ENCODE measurements at regions not wholly inside any gene's neighbourhood (a gene's known extent, or its start where the extent isn't known, plus 50 kb on each side); places are given as distances from the start of the nearest gene placed in this dataset.

GRCh38 chr6:8526624-8527023, 91.3 kb upstream of the SLC35B3 start:
- H3K27me3 ChIP-seq (replicated peaks in 1 of 2; ENCODE audit: control insufficient read depth in 2 of 2, extremely low read depth in 1 of 2, insufficient read depth in 2 of 2, low read length in 1 of 2), result no peaks in the 10 kb centered on the region
- no peaks in the 10 kb centered on the region for H3K4me1 ChIP-seq (ENCODE audit: control insufficient read depth in 1 of 2, extremely low read depth in 1 of 2, insufficient read depth in 2 of 2, low read length in 2 of 2)
- no peak overlapping the region for H3K27ac ChIP-seq (ENCODE audit: low read length)
- H3K36me3 ChIP-seq (ENCODE audit: control insufficient read depth in 2 of 2, extremely low read depth in 1 of 2, insufficient read depth in 1 of 2, low read length in 1 of 2), result no peaks in the 10 kb centered on the region
- peaks cover 0 to 10% (median 5%) of the 10 kb centered on the region in 3 donors for H3K9me3 Mint-ChIP-seq
- ChIA-PET CTCF (no interaction called here), POLR2A (no interaction called here)
- ATAC-seq (replicated peaks in 1 of 4) (no peak), DNase-seq (no peak)
- H3K27me3 Mint-ChIP-seq, result no peaks in the 10 kb centered on the region
- H3K4me1 Mint-ChIP-seq, result no peaks in the 10 kb centered on the region
- H3K36me3 Mint-ChIP-seq, result no peaks in the 10 kb centered on the region
- no peak overlapping the region for H3K4me3 ChIP-seq (ENCODE audit: control insufficient read depth in 1 of 2, extremely low read depth in 1 of 2, low read length in 1 of 2)
- H3K27ac Mint-ChIP-seq, result no peak overlapping the region
- H3K9me3 ChIP-seq, result no peaks in the 10 kb centered on the region
- 86% methylated on average over 2 of the region's 7 CpGs for WGBS (ENCODE audit: insufficient coverage)
- H3K4me3 Mint-ChIP-seq, result no peak overlapping the region

GRCh38 chr6:8525370-8525769, 90.0 kb upstream of the SLC35B3 start:
- no CpG with 5 or more reads among the region's 1 CpG for WGBS (ENCODE audit: insufficient coverage)
- ChIA-PET POLR2A (no interaction called here), CTCF (no interaction called here)
- no peaks in the 10 kb centered on the region for H3K36me3 Mint-ChIP-seq
- Histone ChIP-seq H3K4me3 (ENCODE audit: control insufficient read depth in 1 of 2, extremely low read depth in 1 of 2, low read length in 1 of 2) (no peak overlapping the region), H3K4me1 (ENCODE audit: control insufficient read depth in 1 of 2, extremely low read depth in 1 of 2, insufficient read depth in 2 of 2, low read length in 2 of 2) (no peaks in the 10 kb centered on the region), H3K36me3 (ENCODE audit: control insufficient read depth in 2 of 2, extremely low read depth in 1 of 2, insufficient read depth in 1 of 2, low read length in 1 of 2) (no peaks in the 10 kb centered on the region), H3K27ac (ENCODE audit: low read length) (no peak overlapping the region), H3K27me3 (replicated peaks in 1 of 2; ENCODE audit: control insufficient read depth in 2 of 2, extremely low read depth in 1 of 2, insufficient read depth in 2 of 2, low read length in 1 of 2) (no peaks in the 10 kb centered on the region), H3K9me3 (no peaks in the 10 kb centered on the region)
- H3K27me3 Mint-ChIP-seq, result no peaks in the 10 kb centered on the region
- no peaks in the 10 kb centered on the region for H3K4me1 Mint-ChIP-seq
- DNase-seq, result no peak
- no peak overlapping the region for H3K4me3 Mint-ChIP-seq
- no peak overlapping the region for H3K27ac Mint-ChIP-seq
- H3K9me3 Mint-ChIP-seq, result peaks cover 4 to 17% (median 10%) of the 10 kb centered on the region in 3 donors
- no peak for ATAC-seq (replicated peaks in 1 of 4)

GRCh38 chr6:8513174-8513573, 77.8 kb upstream of the SLC35B3 start:
- no peaks in the 10 kb centered on the region for H3K36me3 ChIP-seq (ENCODE audit: control insufficient read depth in 2 of 2, extremely low read depth in 1 of 2, insufficient read depth in 1 of 2, low read length in 1 of 2)
- no peaks in the 10 kb centered on the region for H3K27me3 ChIP-seq (replicated peaks in 1 of 2; ENCODE audit: control insufficient read depth in 2 of 2, extremely low read depth in 1 of 2, insufficient read depth in 2 of 2, low read length in 1 of 2)
- no peak for DNase-seq
- H3K4me1 ChIP-seq (ENCODE audit: control insufficient read depth in 1 of 2, extremely low read depth in 1 of 2, insufficient read depth in 2 of 2, low read length in 2 of 2), result no peaks in the 10 kb centered on the region
- WGBS (ENCODE audit: insufficient coverage), result 63% methylated on average over 1 of the region's 1 CpG
- POLR2A ChIA-PET, result no interaction called here
- CTCF ChIA-PET, result no interaction called here
- H3K9me3 ChIP-seq, result no peaks in the 10 kb centered on the region
- Mint-ChIP-seq H3K36me3 (no peaks in the 10 kb centered on the region), H3K9me3 (peaks cover 0 to under 1% (median 0%) of the 10 kb centered on the region in 3 donors), H3K4me3 (no peak overlapping the region), H3K27me3 (peaks cover 2 to 7% of the 10 kb centered on the region in 2 donors), H3K27ac (no peak overlapping the region), H3K4me1 (no peaks in the 10 kb centered on the region)
- ATAC-seq (replicated peaks in 1 of 4), result no peak
- no peak overlapping the region for H3K4me3 ChIP-seq (ENCODE audit: control insufficient read depth in 1 of 2, extremely low read depth in 1 of 2, low read length in 1 of 2)
- no peak overlapping the region for H3K27ac ChIP-seq (ENCODE audit: low read length)

- Histone ChIP-seq H3K4me1 (ENCODE audit: control insufficient read depth in 1 of 2, extremely low read depth in 1 of 2, insufficient read depth in 2 of 2, low read length in 2 of 2) (no peaks in the 10 kb centered on the region), H3K27ac (ENCODE audit: low read length) (no peak overlapping the region), H3K36me3 (ENCODE audit: control insufficient read depth in 2 of 2, extremely low read depth in 1 of 2, insufficient read depth in 1 of 2, low read length in 1 of 2) (no peaks in the 10 kb centered on the region), H3K9me3 (no peaks in the 10 kb centered on the region), H3K27me3 (replicated peaks in 1 of 2; ENCODE audit: control insufficient read depth in 2 of 2, extremely low read depth in 1 of 2, insufficient read depth in 2 of 2, low read length in 1 of 2) (no peaks in the 10 kb centered on the region), H3K4me3 (ENCODE audit: control insufficient read depth in 1 of 2, extremely low read depth in 1 of 2, low read length in 1 of 2) (no peak overlapping the region)
- ATAC-seq (replicated peaks in 1 of 4), result no peak
- CTCF ChIA-PET, result no interaction called here
- Mint-ChIP-seq H3K9me3 (peaks cover 0 to 8% (median 0%) of the 10 kb centered on the region in 3 donors), H3K4me1 (no peaks in the 10 kb centered on the region), H3K36me3 (no peaks in the 10 kb centered on the region), H3K27ac (no peak overlapping the region), H3K4me3 (no peak overlapping the region), H3K27me3 (peaks cover 0 to 11% of the 10 kb centered on the region in 2 donors)
- POLR2A ChIA-PET, result no interaction called here
- no peak for DNase-seq
- 95% methylated on average over 4 of the region's 5 CpGs for WGBS (ENCODE audit: insufficient coverage)
These were observed 71.9 kb upstream of the SLC35B3 start for GRCh38 chr6:8507286-8507685.

- H3K4me1 ChIP-seq (ENCODE audit: control insufficient read depth in 1 of 2, extremely low read depth in 1 of 2, insufficient read depth in 2 of 2, low read length in 2 of 2), result no peaks in the 10 kb centered on the region
- no peak for ATAC-seq (replicated peaks in 1 of 4)
- Mint-ChIP-seq H3K27ac (no peak overlapping the region), H3K4me1 (no peaks in the 10 kb centered on the region), H3K9me3 (peaks cover 0 to 8% (median 0%) of the 10 kb centered on the region in 3 donors), H3K36me3 (no peaks in the 10 kb centered on the region), H3K27me3 (peaks cover 0 to 9% of the 10 kb centered on the region in 2 donors), H3K4me3 (no peak overlapping the region)
- WGBS (ENCODE audit: insufficient coverage), result 30% methylated on average over 1 of the region's 1 CpG
- no peaks in the 10 kb centered on the region for H3K36me3 ChIP-seq (ENCODE audit: control insufficient read depth in 2 of 2, extremely low read depth in 1 of 2, insufficient read depth in 1 of 2, low read length in 1 of 2)
- CTCF ChIA-PET, result no interaction called here
- no peaks in the 10 kb centered on the region for H3K27me3 ChIP-seq (replicated peaks in 1 of 2; ENCODE audit: control insufficient read depth in 2 of 2, extremely low read depth in 1 of 2, insufficient read depth in 2 of 2, low read length in 1 of 2)
- no peak overlapping the region for H3K27ac ChIP-seq (ENCODE audit: low read length)
- H3K4me3 ChIP-seq (ENCODE audit: control insufficient read depth in 1 of 2, extremely low read depth in 1 of 2, low read length in 1 of 2), result no peak overlapping the region
- no peaks in the 10 kb centered on the region for H3K9me3 ChIP-seq
- POLR2A ChIA-PET, result no interaction called here
- no peak for DNase-seq
These were observed 70.8 kb upstream of the SLC35B3 start for GRCh38 chr6:8506126-8506525.

- Mint-ChIP-seq H3K4me1 (no peaks in the 10 kb centered on the region), H3K27me3 (no peaks in the 10 kb centered on the region), H3K9me3 (peaks cover 0 to 18% (median 3%) of the 10 kb centered on the region in 3 donors), H3K27ac (no peak overlapping the region), H3K4me3 (no peak overlapping the region), H3K36me3 (no peaks in the 10 kb centered on the region)
- Histone ChIP-seq H3K27ac (ENCODE audit: low read length) (no peak overlapping the region), H3K9me3 (no peaks in the 10 kb centered on the region), H3K4me3 (ENCODE audit: control insufficient read depth in 1 of 2, extremely low read depth in 1 of 2, low read length in 1 of 2) (no peak overlapping the region), H3K36me3 (ENCODE audit: control insufficient read depth in 2 of 2, extremely low read depth in 1 of 2, insufficient read depth in 1 of 2, low read length in 1 of 2) (no peaks in the 10 kb centered on the region), H3K27me3 (replicated peaks in 1 of 2; ENCODE audit: control insufficient read depth in 2 of 2, extremely low read depth in 1 of 2, insufficient read depth in 2 of 2, low read length in 1 of 2) (no peaks in the 10 kb centered on the region), H3K4me1 (ENCODE audit: control insufficient read depth in 1 of 2, extremely low read depth in 1 of 2, insufficient read depth in 2 of 2, low read length in 2 of 2) (no peaks in the 10 kb centered on the region)
- ATAC-seq (replicated peaks in 1 of 4), result no peak
- POLR2A ChIA-PET, result no interaction called here
- CTCF ChIA-PET, result no interaction called here
- WGBS (ENCODE audit: insufficient coverage), result no CpG with 5 or more reads among the region's 1 CpG
- DNase-seq, result no peak
These were observed 64.2 kb upstream of the SLC35B3 start for GRCh38 chr6:8499540-8499939.

GRCh38 chr6:8494730-8495129, 59.4 kb upstream of the SLC35B3 start:
- Histone ChIP-seq H3K27me3 (replicated peaks in 1 of 2; ENCODE audit: control insufficient read depth in 2 of 2, extremely low read depth in 1 of 2, insufficient read depth in 2 of 2, low read length in 1 of 2) (no peaks in the 10 kb centered on the region), H3K4me3 (ENCODE audit: control insufficient read depth in 1 of 2, extremely low read depth in 1 of 2, low read length in 1 of 2) (no peak overlapping the region), H3K27ac (ENCODE audit: low read length) (no peak overlapping the region), H3K4me1 (ENCODE audit: control insufficient read depth in 1 of 2, extremely low read depth in 1 of 2, insufficient read depth in 2 of 2, low read length in 2 of 2) (no peaks in the 10 kb centered on the region), H3K36me3 (ENCODE audit: control insufficient read depth in 2 of 2, extremely low read depth in 1 of 2, insufficient read depth in 1 of 2, low read length in 1 of 2) (no peaks in the 10 kb centered on the region), H3K9me3 (no peaks in the 10 kb centered on the region)
- ATAC-seq (replicated peaks in 1 of 4) (no peak), DNase-seq (no peak)
- no peak overlapping the region for H3K4me3 Mint-ChIP-seq
- ChIA-PET CTCF (no interaction called here), POLR2A (no interaction called here)
- H3K9me3 Mint-ChIP-seq, result peaks cover 0 to 18% (median 3%) of the 10 kb centered on the region in 3 donors
- no peaks in the 10 kb centered on the region for H3K27me3 Mint-ChIP-seq
- H3K4me1 Mint-ChIP-seq, result no peaks in the 10 kb centered on the region
- no peak overlapping the region for H3K27ac Mint-ChIP-seq
- 83% methylated on average over 2 of the region's 5 CpGs for WGBS (ENCODE audit: insufficient coverage)
- H3K36me3 Mint-ChIP-seq, result no peaks in the 10 kb centered on the region
